NCI-H524 treated with DMSO at 0.1 percent for 48 hours (cell line): ENCODE measurements at regions not wholly inside any gene's neighbourhood (a gene's known extent, or its start where the extent isn't known, plus 50 kb on each side); places are given as distances from the start of the nearest gene placed in this dataset.

ENCODE experiments used
- DNase-seq: peaks from one replicate; lab custom pipeline; 2025; lab: John Stamatoyannopoulos, UW

GRCh38 chr3:25099666-25100065 lies 328.4 kb upstream of the RARB start:
- DNase-seq: no peak

- DNase-seq: no peak
Measured at GRCh38 chr3:25103391-25103790, 324.7 kb upstream of the RARB start.

- DNase-seq: no peak
Measured at GRCh38 chr3:25107918-25108617, 320.0 kb upstream of the RARB start.

GRCh38 chr3:25110642-25111041 lies 317.4 kb upstream of the RARB start:
- no peak for DNase-seq

GRCh38 chr3:25113891-25114290 lies 314.2 kb upstream of the RARB start:
- no peak for DNase-seq

GRCh38 chr3:25114532-25114931 lies 313.5 kb upstream of the RARB start:
- no peak for DNase-seq

- DNase-seq: no peak
Measured at GRCh38 chr3:25117005-25117593, 311.0 kb upstream of the RARB start.

- no peak for DNase-seq
Measured at GRCh38 chr3:25119682-25120081, 308.4 kb upstream of the RARB start.

- no peak for DNase-seq
Measured at GRCh38 chr3:25120665-25121064, 307.4 kb upstream of the RARB start.

GRCh38 chr3:25125201-25125600 lies 302.9 kb upstream of the RARB start:
- DNase-seq: no peak

- DNase-seq: no peak
Measured at GRCh38 chr3:25128735-25129134, 299.3 kb upstream of the RARB start.

GRCh38 chr3:25130724-25131520 lies 297.1 kb upstream of the RARB start:
- DNase-seq: no peak

- no peak for DNase-seq
Measured at GRCh38 chr3:25133588-25133987, 294.5 kb upstream of the RARB start.

- no peak for DNase-seq
Measured at GRCh38 chr3:25137606-25138005, 290.5 kb upstream of the RARB start.

GRCh38 chr3:25139267-25139666 lies 288.8 kb upstream of the RARB start:
- DNase-seq: no peak

GRCh38 chr3:25142609-25143355 lies 285.3 kb upstream of the RARB start:
- no peak for DNase-seq

GRCh38 chr3:25143356-25144025 lies 284.6 kb upstream of the RARB start:
- no peak for DNase-seq

GRCh38 chr3:25144430-25144829 lies 283.6 kb upstream of the RARB start:
- DNase-seq: no peak

GRCh38 chr3:25145176-25145575 lies 282.9 kb upstream of the RARB start:
- DNase-seq: no peak

GRCh38 chr3:25150199-25150598 lies 277.9 kb upstream of the RARB start:
- DNase-seq: no peak

GRCh38 chr3:25151281-25151902 lies 276.7 kb upstream of the RARB start:
- DNase-seq: no peak
